HEK293T (cell line): ENCODE measurements at regions not wholly inside any gene's neighbourhood (a gene's known extent, or its start where the extent isn't known, plus 50 kb on each side); places are given as distances from the start of the nearest gene placed in this dataset.

Experiments used
- ARNT ChIP-seq: fragments of 450-650 bp; IDR thresholded peaks from 2 replicates; pipeline ENCODE4 v1.6.1; 2017; ENCODE audit warnings: mild to moderate bottlenecking
- BHLHE40 ChIP-seq: fragments of 450-650 bp; IDR thresholded peaks from 2 replicates; pipeline ENCODE4 v1.6.1; 2016; ENCODE audit warnings: mild to moderate bottlenecking, moderate library complexity, borderline replicate concordance
- ELF4 ChIP-seq: fragments of 450-650 bp; IDR thresholded peaks from 2 replicates; pipeline ENCODE4 v1.6.1; 2017; ENCODE audit warnings: antibody characterized with exemption
- FOXA1 ChIP-seq: fragments of 450-650 bp; IDR thresholded peaks from 2 replicates; pipeline ENCODE4 v1.6.1; 2016; ENCODE audit warnings: mild to moderate bottlenecking
- FOXK2 ChIP-seq: fragments of 450-650 bp; IDR thresholded peaks from 2 replicates; pipeline ENCODE4 v1.6.1; 2016; ENCODE audit warnings: mild to moderate bottlenecking
- FOXM1 ChIP-seq: fragments of 450-650 bp; IDR thresholded peaks from 2 replicates; pipeline ENCODE4 v1.6.1; 2017; ENCODE audit warnings: mild to moderate bottlenecking, borderline replicate concordance
- L3MBTL2 ChIP-seq: fragments of 450-650 bp; conservative IDR thresholded peaks from 2 replicates; pipeline ENCODE4 v1.6.1; 2016; ENCODE audit warnings: mild to moderate bottlenecking
- NFRKB ChIP-seq: fragments of 450-650 bp; IDR thresholded peaks from 2 replicates; pipeline ENCODE4 v1.6.1; 2016; ENCODE audit warnings: mild to moderate bottlenecking, moderate library complexity
- SP1 ChIP-seq: fragments of 450-650 bp; IDR thresholded peaks from 2 replicates; pipeline ENCODE4 v1.6.1; 2017
- SUZ12 ChIP-seq: fragments of 450-650 bp; IDR thresholded peaks from 2 replicates; pipeline ENCODE4 v1.6.1; 2016; ENCODE audit warnings: mild to moderate bottlenecking
- TARDBP ChIP-seq: fragments of 450-650 bp; IDR thresholded peaks from 2 replicates; pipeline ENCODE4 v1.6.1; 2016
- ZNF384 ChIP-seq: fragments of 450-650 bp; IDR thresholded peaks from 2 replicates; pipeline ENCODE4 v1.6.1; 2016

DNA sequence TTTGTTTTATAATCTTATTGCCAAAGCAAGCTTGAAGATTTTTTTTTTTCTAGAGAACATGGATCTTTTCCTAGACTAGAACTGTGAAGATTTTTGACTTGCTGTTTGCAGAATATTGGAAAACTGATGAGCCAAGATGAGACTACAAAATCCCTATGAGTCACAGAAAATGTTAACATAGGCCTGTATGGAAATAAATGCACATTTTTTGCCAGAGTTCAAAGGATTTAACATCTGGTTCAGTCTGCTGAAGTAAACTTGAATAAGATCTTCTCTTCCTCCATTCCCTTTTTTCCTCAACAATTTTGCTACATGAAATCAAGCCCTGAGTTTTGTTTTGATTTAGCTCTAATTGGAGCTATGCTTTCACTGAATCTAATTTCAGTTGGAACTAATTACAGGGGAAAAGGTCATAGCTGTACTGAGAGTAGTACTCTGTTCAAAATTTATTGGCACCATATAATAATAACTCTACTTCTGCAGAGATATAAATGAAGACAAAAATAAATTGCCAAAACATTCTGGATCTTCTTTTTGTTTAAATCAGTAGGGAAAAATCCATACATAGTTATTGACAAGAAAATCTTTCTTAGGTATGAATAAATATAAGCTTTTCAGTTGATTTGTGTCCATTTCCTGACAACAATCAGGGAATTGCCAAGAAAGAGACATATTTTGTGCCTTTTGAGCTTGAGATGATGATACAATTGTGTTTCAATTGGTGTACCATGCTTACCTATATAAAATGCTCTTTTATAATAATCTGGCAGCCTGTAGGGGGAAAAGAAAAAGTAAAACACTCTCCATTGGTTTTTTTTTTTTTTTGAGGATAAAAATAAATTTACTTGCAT is 387.5 kb upstream of the GOT2 start:
- TF ChIP-seq SP1 (no peak), L3MBTL2 (no peak), FOXA1 (no peak), SUZ12 (no peak), FOXM1 (no peak), ARNT (no peak), NFRKB (no peak), BHLHE40 (no peak), TARDBP (no peak), ZNF384 (no peak), FOXK2 (no peak), ELF4 (no peak)
